ENCODE measurements at regions not wholly inside any gene's neighbourhood (a gene's known extent, or its start where the extent isn't known, plus 50 kb on each side); places are given as distances from the start of the nearest gene placed in this dataset.
"Not testable (repeated sequence)": the region's sequence is repeated elsewhere in the genome, so short reads cannot be mapped to it uniquely, and the experiment has no call there.

- Histone ChIP-seq H3K9me3 (ENCODE audit: control insufficient read depth, insufficient read depth, low read length) (no peaks in the 10 kb centered on the region), H3K27ac (ENCODE audit: low read depth, low read length) (no peak overlapping the region), H3K36me3 (ENCODE audit: control insufficient read depth, insufficient read depth, low read length) (no peaks in the 10 kb centered on the region), H3K9ac (ENCODE audit: low read depth, low read length) (no peak overlapping the region), H3K27me3 (ENCODE audit: control insufficient read depth, insufficient read depth, low read length) (no peaks in the 10 kb centered on the region), H3K4me3 (ENCODE audit: low read depth, low read length) (no peak overlapping the region), H3K4me1 (ENCODE audit: control insufficient read depth, insufficient read depth, low read length) (peaks cover 8% of the 10 kb centered on the region)
Measured at GRCh38 chr13:52931131-52931530, 82.7 kb upstream of the PCDH8 start.

DNA sequence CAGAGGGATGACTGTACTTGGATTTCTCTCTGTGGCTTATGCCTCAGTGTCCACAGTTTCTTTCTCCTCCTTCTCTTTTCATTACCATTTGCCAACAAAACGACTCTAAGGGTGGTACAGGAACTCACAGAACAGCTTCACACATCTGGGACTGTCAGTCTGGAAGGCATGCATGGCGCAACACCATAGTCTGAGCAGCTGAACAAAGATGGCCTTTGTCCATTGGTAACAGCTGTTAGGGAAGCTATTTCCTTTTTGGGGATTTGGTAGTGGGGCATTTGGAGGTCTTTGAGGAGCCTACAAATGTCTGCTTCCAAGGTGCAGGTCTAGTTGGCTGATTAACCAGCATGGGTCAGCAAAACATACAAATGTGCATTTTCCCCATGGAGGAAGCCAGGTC, 81.4 kb upstream of the PCDH8 start:
- H3K4me3 ChIP-seq (ENCODE audit: low read depth, low read length) = no peak overlapping the region
- H3K9me3 ChIP-seq (ENCODE audit: control insufficient read depth, insufficient read depth, low read length) = no peaks in the 10 kb centered on the region
- no peaks in the 10 kb centered on the region for H3K27me3 ChIP-seq (ENCODE audit: control insufficient read depth, insufficient read depth, low read length)
- peaks cover 7% of the 10 kb centered on the region; the same call in 1 of the 2 replicates for H3K4me1 ChIP-seq (ENCODE audit: control insufficient read depth, insufficient read depth, low read length)
- no peak overlapping the region for H3K27ac ChIP-seq (ENCODE audit: low read depth, low read length)
- H3K36me3 ChIP-seq (ENCODE audit: control insufficient read depth, insufficient read depth, low read length) = no peaks in the 10 kb centered on the region
- H3K9ac ChIP-seq (ENCODE audit: low read depth, low read length) = no peak overlapping the region

DNA sequence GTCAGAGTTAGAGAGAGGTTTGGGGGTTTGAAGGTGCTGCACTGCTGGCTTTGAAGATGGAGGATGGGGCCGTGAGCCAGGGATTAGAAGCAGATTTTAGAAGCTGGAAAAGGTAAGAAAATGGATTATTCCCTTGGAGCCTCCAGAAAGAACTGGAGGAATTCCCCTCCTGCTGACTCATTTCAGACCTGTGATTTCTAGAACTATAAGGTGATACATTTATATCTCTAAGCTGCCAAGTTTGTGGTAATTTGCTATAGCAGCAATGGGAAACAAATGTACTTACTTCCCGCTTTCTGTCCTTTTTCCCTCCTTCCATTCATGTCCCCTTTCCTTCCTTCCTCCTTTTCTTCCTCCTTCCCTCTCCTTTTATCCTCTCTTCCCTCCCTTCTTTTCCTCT, 78.5 kb upstream of the PCDH8 start:
- Histone ChIP-seq H3K4me1 (ENCODE audit: control insufficient read depth, insufficient read depth, low read length) (peaks cover 12% of the 10 kb centered on the region), H3K9me3 (ENCODE audit: control insufficient read depth, insufficient read depth, low read length) (no peaks in the 10 kb centered on the region), H3K4me3 (ENCODE audit: low read depth, low read length) (no peak overlapping the region), H3K27ac (ENCODE audit: low read depth, low read length) (no peak overlapping the region), H3K27me3 (ENCODE audit: control insufficient read depth, insufficient read depth, low read length) (no peaks in the 10 kb centered on the region), H3K9ac (ENCODE audit: low read depth, low read length) (no peak overlapping the region), H3K36me3 (ENCODE audit: control insufficient read depth, insufficient read depth, low read length) (no peaks in the 10 kb centered on the region)

GRCh38 chr13:52925775-52926285, 77.4 kb upstream of the PCDH8 start:
- Histone ChIP-seq H3K9ac (ENCODE audit: low read depth, low read length) (no peak overlapping the region), H3K27me3 (ENCODE audit: control insufficient read depth, insufficient read depth, low read length) (no peaks in the 10 kb centered on the region; the same call in 1 of the 2 replicates), H3K27ac (ENCODE audit: low read depth, low read length) (no peak overlapping the region), H3K36me3 (ENCODE audit: control insufficient read depth, insufficient read depth, low read length) (no peaks in the 10 kb centered on the region), H3K4me1 (ENCODE audit: control insufficient read depth, insufficient read depth, low read length) (peaks cover 8% of the 10 kb centered on the region), H3K9me3 (ENCODE audit: control insufficient read depth, insufficient read depth, low read length) (no peaks in the 10 kb centered on the region), H3K4me3 (ENCODE audit: low read depth, low read length) (no peak overlapping the region)

GRCh38 chr13:52925251-52925650, 76.8 kb upstream of the PCDH8 start:
- Histone ChIP-seq H3K36me3 (ENCODE audit: control insufficient read depth, insufficient read depth, low read length) (no peaks in the 10 kb centered on the region), H3K4me1 (ENCODE audit: control insufficient read depth, insufficient read depth, low read length) (peaks cover 5% of the 10 kb centered on the region; the same call in 1 of the 2 replicates)

GRCh38 chr13:52924289-52925148, 76.1 kb upstream of the PCDH8 start:
- no peak overlapping the region for H3K4me3 ChIP-seq (ENCODE audit: low read depth, low read length)
- H3K36me3 ChIP-seq (ENCODE audit: control insufficient read depth, insufficient read depth, low read length) = no peaks in the 10 kb centered on the region
- no peaks in the 10 kb centered on the region; the same call in 1 of the 2 replicates for H3K27me3 ChIP-seq (ENCODE audit: control insufficient read depth, insufficient read depth, low read length)
- H3K27ac ChIP-seq (ENCODE audit: low read depth, low read length) = no peak overlapping the region
- no peaks in the 10 kb centered on the region for H3K9me3 ChIP-seq (ENCODE audit: control insufficient read depth, insufficient read depth, low read length)
- H3K4me1 ChIP-seq (ENCODE audit: control insufficient read depth, insufficient read depth, low read length) = peaks cover 5% of the 10 kb centered on the region; the same call in 1 of the 2 replicates
- H3K9ac ChIP-seq (ENCODE audit: low read depth, low read length) = no peak overlapping the region

More at GRCh38 chr13:52925251-52925650, 76.8 kb upstream of the PCDH8 start:
- H3K9me3 ChIP-seq (ENCODE audit: control insufficient read depth, insufficient read depth, low read length) = no peaks in the 10 kb centered on the region
- H3K4me3 ChIP-seq (ENCODE audit: low read depth, low read length) = no peak overlapping the region
- no peaks in the 10 kb centered on the region; the same call in 1 of the 2 replicates for H3K27me3 ChIP-seq (ENCODE audit: control insufficient read depth, insufficient read depth, low read length)
- no peak overlapping the region for H3K27ac ChIP-seq (ENCODE audit: low read depth, low read length)
- H3K9ac ChIP-seq (ENCODE audit: low read depth, low read length) = no peak overlapping the region

GRCh38 chr13:52922961-52923360, 74.5 kb upstream of the PCDH8 start:
- no peak overlapping the region for H3K4me3 ChIP-seq (ENCODE audit: low read depth, low read length)
- no peaks in the 10 kb centered on the region; the same call in 1 of the 2 replicates for H3K27me3 ChIP-seq (ENCODE audit: control insufficient read depth, insufficient read depth, low read length)
- H3K9ac ChIP-seq (ENCODE audit: low read depth, low read length) = no peak overlapping the region
- H3K27ac ChIP-seq (ENCODE audit: low read depth, low read length) = no peak overlapping the region
- peaks cover 5% of the 10 kb centered on the region; the same call in 1 of the 2 replicates for H3K4me1 ChIP-seq (ENCODE audit: control insufficient read depth, insufficient read depth, low read length)
- H3K36me3 ChIP-seq (ENCODE audit: control insufficient read depth, insufficient read depth, low read length) = no peaks in the 10 kb centered on the region
- no peaks in the 10 kb centered on the region for H3K9me3 ChIP-seq (ENCODE audit: control insufficient read depth, insufficient read depth, low read length)

GRCh38 chr13:52921194-52921593, 72.8 kb upstream of the PCDH8 start:
- no peaks in the 10 kb centered on the region for H3K9me3 ChIP-seq (ENCODE audit: control insufficient read depth, insufficient read depth, low read length)
- no peak overlapping the region for H3K27ac ChIP-seq (ENCODE audit: low read depth, low read length)
- no peaks in the 10 kb centered on the region; the same call in 1 of the 2 replicates for H3K27me3 ChIP-seq (ENCODE audit: control insufficient read depth, insufficient read depth, low read length)
- no peaks in the 10 kb centered on the region for H3K36me3 ChIP-seq (ENCODE audit: control insufficient read depth, insufficient read depth, low read length)
- H3K9ac ChIP-seq (ENCODE audit: low read depth, low read length) = no peak overlapping the region
- H3K4me3 ChIP-seq (ENCODE audit: low read depth, low read length) = no peak overlapping the region
- peaks cover 5% of the 10 kb centered on the region; the same call in 1 of the 2 replicates for H3K4me1 ChIP-seq (ENCODE audit: control insufficient read depth, insufficient read depth, low read length)

- Histone ChIP-seq H3K27ac (ENCODE audit: low read depth, low read length) (no peak overlapping the region), H3K36me3 (ENCODE audit: control insufficient read depth, insufficient read depth, low read length) (no peaks in the 10 kb centered on the region), H3K4me1 (ENCODE audit: control insufficient read depth, insufficient read depth, low read length) (no peaks in the 10 kb centered on the region), H3K9ac (ENCODE audit: low read depth, low read length) (no peak overlapping the region), H3K27me3 (ENCODE audit: control insufficient read depth, insufficient read depth, low read length) (no peaks in the 10 kb centered on the region), H3K4me3 (ENCODE audit: low read depth, low read length) (no peak overlapping the region), H3K9me3 (ENCODE audit: control insufficient read depth, insufficient read depth, low read length) (no peaks in the 10 kb centered on the region)
Measured at GRCh38 chr13:52916486-52916990, 68.1 kb upstream of the PCDH8 start.

DNA sequence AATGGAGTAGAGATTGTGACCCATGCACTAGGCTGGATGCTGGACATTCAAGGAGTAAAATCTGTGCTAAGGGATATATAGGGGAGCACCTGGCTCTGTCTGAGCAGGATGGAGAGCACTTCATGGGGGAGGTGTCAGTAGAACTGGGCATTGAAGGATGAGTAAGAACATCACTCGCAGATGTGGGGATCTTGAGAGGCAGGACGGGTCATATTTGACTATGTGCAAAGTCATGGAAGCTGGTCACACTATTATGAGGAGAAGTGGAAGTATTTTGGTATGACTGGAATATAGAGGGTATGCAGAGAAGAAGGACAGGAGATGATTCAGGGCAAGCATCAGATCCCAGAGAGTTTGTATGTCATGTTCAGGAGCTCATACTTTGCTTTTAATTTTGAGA, 62.9 kb upstream of the PCDH8 start:
- no peak overlapping the region for H3K4me3 ChIP-seq (ENCODE audit: low read depth, low read length)
- H3K4me1 ChIP-seq (ENCODE audit: control insufficient read depth, insufficient read depth, low read length) = peaks cover 14% of the 10 kb centered on the region; the same call in 1 of the 2 replicates
- H3K36me3 ChIP-seq (ENCODE audit: control insufficient read depth, insufficient read depth, low read length) = no peaks in the 10 kb centered on the region
- H3K9me3 ChIP-seq (ENCODE audit: control insufficient read depth, insufficient read depth, low read length) = no peaks in the 10 kb centered on the region
- no peak overlapping the region for H3K9ac ChIP-seq (ENCODE audit: low read depth, low read length)
- no peak overlapping the region for H3K27ac ChIP-seq (ENCODE audit: low read depth, low read length)
- H3K27me3 ChIP-seq (ENCODE audit: control insufficient read depth, insufficient read depth, low read length) = no peaks in the 10 kb centered on the region

GRCh38 chr13:52910318-52910717, 61.9 kb upstream of the PCDH8 start:
- not testable (repeated sequence) for H3K36me3 ChIP-seq (ENCODE audit: control insufficient read depth, insufficient read depth, low read length); H3K9me3 ChIP-seq (ENCODE audit: control insufficient read depth, insufficient read depth, low read length); H3K27ac ChIP-seq (ENCODE audit: low read depth, low read length); H3K9ac ChIP-seq (ENCODE audit: low read depth, low read length); H3K4me3 ChIP-seq (ENCODE audit: low read depth, low read length); H3K27me3 ChIP-seq (ENCODE audit: control insufficient read depth, insufficient read depth, low read length)
- peaks cover 24% of the 10 kb centered on the region for H3K4me1 ChIP-seq (ENCODE audit: control insufficient read depth, insufficient read depth, low read length)
